Effector memory CD4-positive, alpha-beta T cell (primary cell): ENCODE measurements at regions not wholly inside any gene's neighbourhood (a gene's known extent, or its start where the extent isn't known, plus 50 kb on each side); places are given as distances from the start of the nearest gene placed in this dataset.

ENCODE experiments used
- DNase-seq, 3 donors: peaks; one replicate each; pipeline ENCODE4 v3.0.0-alpha.2; 2020
- H3K27ac ChIP-seq: 2 replicates; pipeline ENCODE4 v1.7.0; 2013; ENCODE audit warnings: mild to moderate bottlenecking, low read length, moderate library complexity; ENCODE audit not compliant: insufficient read depth, poor library complexity, severe bottlenecking
- H3K27me3 ChIP-seq: replicated peaks from 2 replicates; pipeline ENCODE4 v1.7.0; 2013; ENCODE audit warnings: mild to moderate bottlenecking, low read length; ENCODE audit not compliant: insufficient read depth, control insufficient read depth, poor library complexity, severe bottlenecking
- H3K36me3 ChIP-seq: 2 replicates; pipeline ENCODE4 v1.7.0; 2013; ENCODE audit warnings: mild to moderate bottlenecking, low read length, moderate library complexity; ENCODE audit not compliant: control insufficient read depth, insufficient read depth
- H3K4me1 ChIP-seq: 2 replicates; pipeline ENCODE4 v1.7.0; 2013; ENCODE audit warnings: low read length, mild to moderate bottlenecking; ENCODE audit not compliant: control insufficient read depth, insufficient read depth, poor library complexity, severe bottlenecking
- H3K4me3 ChIP-seq: 2 replicates; pipeline ENCODE4 v1.7.0; 2013; ENCODE audit warnings: low read length, low read depth, mild to moderate bottlenecking; ENCODE audit not compliant: insufficient read depth, poor library complexity, severe bottlenecking
- H3K9me3 ChIP-seq: 2 replicates; pipeline ENCODE4 v1.7.0; 2013; ENCODE audit warnings: mild to moderate bottlenecking, low read length, moderate library complexity; ENCODE audit not compliant: control insufficient read depth

GRCh38 chr2:37563375-37564015 lies 107.9 kb downstream of the CDC42EP3 start:
- no peak overlapping the region for H3K27ac ChIP-seq
- no peaks in the 10 kb centered on the region for H3K36me3 ChIP-seq
- no peaks in the 10 kb centered on the region for H3K9me3 ChIP-seq

DNA sequence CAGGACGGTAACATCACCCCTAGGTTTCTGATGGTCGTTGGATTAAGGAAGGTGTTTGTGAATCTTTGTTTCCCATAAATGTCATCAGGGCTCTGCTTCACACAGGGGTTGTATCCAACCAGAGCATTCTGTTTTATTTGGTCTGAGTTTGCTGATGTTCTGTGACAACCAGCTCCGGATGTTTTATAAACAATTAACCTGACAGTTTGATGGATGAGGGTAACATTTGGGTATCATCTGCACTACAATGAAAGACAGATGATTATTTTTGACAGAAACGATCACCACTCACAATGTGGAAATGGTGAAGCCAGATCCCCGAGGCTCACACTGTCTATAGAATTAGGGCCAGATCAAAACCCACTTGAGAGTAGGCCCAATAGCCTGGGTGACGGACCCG lies 107.1 kb downstream of the CDC42EP3 start:
- Histone ChIP-seq H3K27ac (no peak overlapping the region), H3K36me3 (no peaks in the 10 kb centered on the region), H3K9me3 (no peaks in the 10 kb centered on the region), H3K27me3 (no peaks in the 10 kb centered on the region), H3K4me3 (no peak overlapping the region), H3K4me1 (peaks cover 6% of the 10 kb centered on the region)
- DNase-seq: no peak

More at GRCh38 chr2:37563375-37564015, 107.9 kb downstream of the CDC42EP3 start:
- Histone ChIP-seq H3K27me3 (no peaks in the 10 kb centered on the region), H3K4me3 (no peak overlapping the region), H3K4me1 (peaks cover 1% of the 10 kb centered on the region)
- DNase-seq: no peak

DNA sequence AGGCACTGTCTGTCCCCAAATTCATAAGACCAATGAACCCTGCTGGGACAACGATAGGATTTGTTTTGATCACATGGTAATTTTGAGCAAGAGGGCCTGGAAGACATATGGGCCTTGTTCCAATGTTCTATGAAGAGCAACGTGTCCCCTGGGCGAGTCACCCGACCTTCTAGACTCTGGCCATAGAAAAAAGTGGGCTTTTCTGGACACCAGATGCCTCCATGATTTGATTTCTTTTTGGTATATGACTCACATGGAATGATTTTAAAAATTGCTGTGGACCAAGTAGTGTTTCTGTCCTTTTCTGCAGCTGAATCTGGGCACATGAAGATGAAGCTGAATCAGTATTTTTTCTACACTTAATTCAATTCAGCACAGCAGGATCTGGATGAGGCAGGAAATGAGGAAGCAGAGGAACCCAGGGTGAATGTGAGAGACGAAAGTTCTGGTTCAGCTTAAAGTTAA lies 104.9 kb downstream of the CDC42EP3 start:
- no peaks in the 10 kb centered on the region for H3K27me3 ChIP-seq
- H3K27ac ChIP-seq: no peak overlapping the region
- H3K4me1 ChIP-seq: peaks cover 6% of the 10 kb centered on the region
- no peaks in the 10 kb centered on the region for H3K9me3 ChIP-seq
- no peak overlapping the region for H3K4me3 ChIP-seq
- H3K36me3 ChIP-seq: no peaks in the 10 kb centered on the region
- no peak for DNase-seq

- H3K9me3 ChIP-seq: no peaks in the 10 kb centered on the region
- H3K4me3 ChIP-seq: no peak overlapping the region
- H3K36me3 ChIP-seq: no peaks in the 10 kb centered on the region
- DNase-seq: no peak
- H3K27me3 ChIP-seq: no peaks in the 10 kb centered on the region
- H3K4me1 ChIP-seq: peaks cover 6% of the 10 kb centered on the region
- H3K27ac ChIP-seq: no peak overlapping the region
Observed at GRCh38 chr2:37568565-37568964, 102.9 kb downstream of the CDC42EP3 start.

GRCh38 chr2:37569131-37569823 lies 102.2 kb downstream of the CDC42EP3 start:
- Histone ChIP-seq H3K4me3 (no peak overlapping the region), H3K4me1 (peaks cover 6% of the 10 kb centered on the region), H3K9me3 (no peaks in the 10 kb centered on the region), H3K36me3 (no peaks in the 10 kb centered on the region), H3K27me3 (no peaks in the 10 kb centered on the region), H3K27ac (no peak overlapping the region)
- no peak for DNase-seq

DNA sequence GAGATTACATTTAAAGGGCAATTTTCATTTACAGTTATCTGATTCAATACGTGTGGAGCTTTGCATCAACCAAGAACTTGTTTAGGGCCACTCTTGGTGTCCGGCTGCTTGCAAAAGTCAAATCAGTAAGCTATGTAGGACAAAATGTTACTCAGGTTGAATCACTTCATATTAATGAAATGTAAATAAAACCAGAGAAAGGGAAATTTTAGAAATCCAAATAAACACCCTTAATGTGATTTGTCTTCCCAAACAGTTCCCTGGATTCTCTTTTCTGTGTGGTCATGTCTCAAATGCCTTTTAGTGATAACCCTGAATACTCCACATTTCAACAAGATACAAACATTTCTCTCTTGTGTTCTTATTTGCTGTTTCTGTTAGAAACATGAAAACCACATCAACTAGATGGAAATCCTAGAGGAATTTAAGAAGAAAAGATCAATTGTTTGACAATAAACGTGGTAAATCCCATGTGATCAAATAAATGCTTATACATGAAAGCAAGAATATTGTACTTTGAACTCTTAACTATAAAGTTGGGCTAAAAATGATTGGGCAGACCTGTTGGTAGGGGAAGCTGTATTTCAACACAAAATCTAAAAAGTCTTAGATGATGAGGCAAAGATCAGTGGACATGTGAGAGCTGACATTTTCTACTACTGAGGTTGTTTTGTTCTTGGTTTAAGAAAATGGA lies 101.3 kb downstream of the CDC42EP3 start:
- no peak overlapping the region for H3K4me3 ChIP-seq
- no peaks in the 10 kb centered on the region for H3K27me3 ChIP-seq
- H3K4me1 ChIP-seq: peaks cover 6% of the 10 kb centered on the region
- no peaks in the 10 kb centered on the region for H3K9me3 ChIP-seq
- no peak overlapping the region for H3K27ac ChIP-seq
- no peak for DNase-seq
- no peaks in the 10 kb centered on the region for H3K36me3 ChIP-seq

DNA sequence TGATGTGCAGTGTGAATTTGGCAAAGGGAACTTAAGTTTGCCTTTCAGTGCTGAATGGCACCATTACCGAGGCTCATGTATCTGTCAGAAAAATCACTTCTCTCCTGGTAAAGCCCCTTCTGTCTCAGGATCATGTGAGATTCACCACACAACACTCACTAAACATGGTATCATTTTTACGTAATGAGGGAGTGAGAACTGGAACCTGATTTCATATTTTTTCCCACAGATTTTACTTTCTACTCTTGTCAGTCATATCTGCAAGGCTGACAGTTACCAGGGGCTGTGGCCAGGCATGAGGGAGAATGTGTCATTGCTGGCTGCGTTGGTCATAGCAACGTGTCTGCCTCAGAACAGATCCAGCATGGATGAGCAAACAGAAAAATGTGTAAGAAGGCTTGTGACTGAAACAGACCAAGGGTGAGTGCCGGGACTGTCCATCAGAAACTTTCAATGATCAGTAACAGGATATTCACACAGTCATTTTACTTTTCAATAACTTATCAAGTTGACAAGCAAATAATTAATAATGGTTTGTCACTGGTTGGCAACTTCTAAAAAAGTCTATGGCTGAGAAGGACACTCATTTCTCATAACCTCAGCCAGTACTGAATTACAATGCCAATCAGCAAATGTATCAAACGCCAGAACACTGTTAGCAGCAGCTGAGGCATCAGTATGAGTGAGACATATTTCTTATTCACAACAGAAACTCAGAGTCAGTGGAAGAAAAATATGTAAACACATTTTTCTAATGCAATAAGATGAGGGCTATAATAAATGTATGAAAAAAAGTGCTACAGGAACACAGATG lies 100.5 kb downstream of the CDC42EP3 start:
- DNase-seq: no peak
- no peak overlapping the region for H3K4me3 ChIP-seq
- no peaks in the 10 kb centered on the region for H3K9me3 ChIP-seq
- no peaks in the 10 kb centered on the region for H3K36me3 ChIP-seq
- no peak overlapping the region for H3K27ac ChIP-seq
- H3K4me1 ChIP-seq: peaks cover 6% of the 10 kb centered on the region
- H3K27me3 ChIP-seq: no peaks in the 10 kb centered on the region

DNA sequence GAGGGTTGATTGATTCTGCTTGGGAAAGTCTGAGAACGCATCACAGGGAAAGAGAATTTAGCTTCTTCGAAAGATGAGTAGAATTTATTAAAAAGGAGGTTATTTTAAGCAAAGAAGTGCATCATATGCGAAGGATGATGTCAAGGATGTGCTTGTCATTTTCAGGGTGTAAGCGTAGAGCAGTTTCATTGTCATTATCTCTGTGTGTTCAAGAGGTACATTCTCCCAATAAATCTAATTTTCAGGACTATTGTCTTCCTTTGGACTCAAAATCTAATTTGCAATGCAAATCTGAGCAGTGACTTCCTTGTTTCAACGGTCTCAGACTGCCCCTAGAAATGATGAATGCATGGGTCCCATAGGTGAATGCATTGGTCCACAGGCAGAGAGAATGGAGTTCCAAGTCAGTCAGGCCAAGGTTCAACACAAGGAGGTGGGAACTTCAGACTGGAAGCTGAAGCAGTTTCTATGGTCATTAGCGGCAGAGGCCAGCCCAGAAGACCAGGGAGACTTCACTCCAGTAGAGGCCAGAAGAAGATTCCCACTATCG lies 99.8 kb downstream of the CDC42EP3 start:
- no peaks in the 10 kb centered on the region for H3K27me3 ChIP-seq
- no peak overlapping the region for H3K4me3 ChIP-seq
- no peak for DNase-seq
- peaks cover 6% of the 10 kb centered on the region for H3K4me1 ChIP-seq
- no peaks in the 10 kb centered on the region for H3K9me3 ChIP-seq
- no peaks in the 10 kb centered on the region for H3K36me3 ChIP-seq
- H3K27ac ChIP-seq: no peak overlapping the region

GRCh38 chr2:37573451-37574388 lies 97.7 kb downstream of the CDC42EP3 start:
- no peak for DNase-seq
- H3K4me1 ChIP-seq: peaks cover 2% of the 10 kb centered on the region
- H3K27me3 ChIP-seq: no peaks in the 10 kb centered on the region
- H3K4me3 ChIP-seq: no peak overlapping the region
- H3K27ac ChIP-seq: no peak overlapping the region
- no peaks in the 10 kb centered on the region for H3K9me3 ChIP-seq
- H3K36me3 ChIP-seq: no peaks in the 10 kb centered on the region
